Activated CD4-positive, alpha-beta T cell treated with anti-CD3 and anti-CD28 coated beads, Interleukin-2, amount 50 U/mL, for 24 hours (primary cell): ENCODE measurements at regions not wholly inside any gene's neighbourhood (a gene's known extent, or its start where the extent isn't known, plus 50 kb on each side); places are given as distances from the start of the nearest gene placed in this dataset.
"Not testable (repeated sequence)": the region's sequence is repeated elsewhere in the genome, so short reads cannot be mapped to it uniquely, and the experiment has no call there.

Experiments used
- DNase-seq, 2 donors: peaks; one replicate each; pipeline ENCODE4 v3.0.0-alpha.2; 2020; ENCODE audit warnings: low read depth in 1 of 2, low spot score in 1 of 2

DNA sequence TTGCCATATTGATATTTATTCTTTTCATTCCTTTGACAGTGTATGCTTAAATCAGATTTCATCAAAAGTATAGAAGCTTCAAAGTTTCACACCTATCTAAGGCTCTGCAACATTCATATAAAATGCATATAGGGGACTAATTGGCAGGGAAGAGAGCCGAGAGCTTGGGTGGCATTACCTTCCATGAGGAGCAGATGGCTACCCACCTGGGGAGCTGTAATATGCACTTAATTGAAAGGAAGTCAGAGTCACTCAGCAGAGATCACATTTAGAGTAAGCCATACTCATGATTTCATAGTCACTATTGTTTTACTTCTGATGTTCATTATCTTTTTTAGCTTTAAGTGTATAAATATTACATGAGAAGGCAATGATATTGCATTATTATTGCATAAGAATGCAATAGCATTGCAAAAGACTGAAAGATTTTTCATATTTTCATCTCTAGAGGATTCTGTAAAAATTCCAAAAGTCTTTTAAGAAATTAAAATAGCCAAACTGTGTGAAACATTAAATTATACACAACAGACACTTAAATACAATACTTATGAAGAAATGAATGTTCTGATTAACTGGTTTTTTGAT lies 1305.2 kb downstream of the EPHA7 start:
- no peak for DNase-seq

DNA sequence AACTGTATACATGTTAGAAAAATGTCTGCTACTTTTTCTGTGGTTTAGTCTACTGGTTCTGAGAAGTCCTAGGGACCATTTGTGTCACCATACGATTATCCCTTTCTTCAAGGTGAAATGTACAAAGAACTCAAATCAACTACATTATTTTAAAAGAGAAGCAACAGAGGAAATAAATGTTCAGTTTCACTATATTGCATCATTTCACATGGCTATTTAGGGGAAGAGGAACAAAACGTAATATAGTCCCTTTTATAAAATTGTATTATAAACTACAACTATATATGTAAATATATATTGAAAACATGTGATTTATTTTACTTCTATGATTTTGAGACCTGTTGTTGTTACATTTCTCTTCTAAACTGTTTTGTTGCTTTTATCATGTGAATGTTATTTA lies 1308.0 kb downstream of the EPHA7 start:
- DNase-seq: no peak

DNA sequence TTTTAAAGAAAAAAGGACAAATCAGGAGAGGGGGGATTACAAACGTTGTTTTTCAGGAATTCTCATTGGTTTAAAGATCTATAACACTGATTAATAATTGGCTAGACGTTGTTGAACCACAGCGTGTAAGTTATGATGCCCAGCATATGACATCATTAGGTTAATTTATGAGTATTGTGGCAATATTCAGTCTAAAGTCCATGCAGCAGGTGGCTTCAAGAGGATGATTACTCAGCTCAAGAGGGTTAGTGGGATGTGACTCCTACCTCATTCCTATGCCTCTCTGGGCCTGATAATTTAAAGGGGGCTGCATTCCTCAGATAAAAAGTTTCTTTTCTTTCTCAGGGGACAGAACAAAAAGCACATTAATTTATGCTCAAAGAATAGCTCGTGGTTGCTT lies 1309.0 kb downstream of the EPHA7 start:
- DNase-seq: no peak

DNA sequence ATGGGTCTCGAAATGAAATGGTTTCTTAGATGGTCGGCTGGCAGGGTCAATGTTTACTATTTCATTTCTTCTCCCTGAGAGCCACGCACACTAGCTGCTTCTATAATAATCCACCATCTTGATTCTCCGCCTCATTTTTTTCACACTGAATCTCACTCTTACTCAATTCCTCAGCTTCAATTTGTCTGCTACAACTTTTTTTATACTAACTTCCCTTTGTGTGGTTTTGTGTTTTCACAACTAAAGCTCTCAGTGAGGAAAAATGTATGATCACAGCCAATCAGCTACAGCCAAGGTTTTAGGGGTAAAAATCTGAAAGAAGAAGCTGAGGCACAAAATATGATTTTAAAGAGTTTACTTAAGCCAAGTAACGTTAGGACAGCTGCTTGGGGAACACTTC lies 1309.4 kb downstream of the EPHA7 start:
- no peak for DNase-seq

DNA sequence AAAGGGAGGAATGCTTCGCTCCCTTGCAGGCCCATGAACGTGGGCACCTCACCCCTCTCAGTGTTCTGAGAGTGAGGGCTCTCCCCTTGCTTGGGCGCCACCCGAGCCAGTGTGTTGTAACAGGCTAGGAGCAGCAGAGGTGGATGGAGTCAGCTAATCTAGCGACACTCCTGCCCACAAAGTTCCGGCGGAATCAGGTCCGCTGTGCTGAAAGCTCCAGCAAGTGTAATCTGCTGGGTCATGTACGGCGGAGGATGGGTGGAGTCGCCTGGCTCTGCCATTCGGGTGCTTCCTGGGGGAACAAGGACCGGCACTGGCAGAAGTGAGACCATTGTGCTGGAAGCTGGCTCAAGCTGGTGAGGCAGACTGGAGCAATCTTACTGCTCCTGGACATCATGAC lies 1310.1 kb downstream of the EPHA7 start:
- DNase-seq: no peak

DNA sequence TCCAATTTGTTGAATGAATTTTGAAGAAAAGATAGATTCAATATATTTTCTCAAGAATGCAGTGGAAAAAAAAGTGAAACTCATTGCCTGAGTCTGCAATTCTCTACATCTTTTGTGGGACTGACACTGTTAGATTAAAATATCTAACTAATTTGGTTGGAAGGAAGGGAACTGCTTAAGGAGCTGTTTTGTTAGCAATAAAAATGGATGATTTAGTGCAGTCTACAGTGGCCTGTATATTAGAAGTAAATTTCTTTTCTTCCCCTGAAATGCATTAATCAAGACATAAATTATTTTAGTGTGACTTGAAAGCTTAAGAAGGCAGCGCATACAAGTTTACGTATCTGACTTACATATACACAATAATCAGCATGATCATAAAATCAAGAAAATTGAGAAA lies 1332.6 kb downstream of the EPHA7 start:
- DNase-seq: no peak

DNA sequence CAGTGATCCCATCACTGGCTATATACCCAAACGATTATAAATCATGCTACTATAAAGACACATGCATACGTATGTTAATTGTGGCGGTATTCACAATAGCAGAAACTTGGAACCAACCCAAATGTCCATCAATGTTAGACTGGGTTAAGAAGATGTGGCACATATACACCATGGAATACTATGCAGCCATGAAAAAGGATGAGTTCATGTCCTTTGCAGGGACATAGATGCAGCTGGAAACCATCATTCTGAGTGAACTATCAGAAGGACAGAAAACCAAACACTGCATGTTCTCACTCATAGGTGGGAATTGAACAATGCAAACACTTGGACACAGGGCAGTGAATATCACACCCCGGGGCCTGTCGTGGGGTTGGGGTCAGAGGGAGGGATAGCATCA lies 1335.4 kb downstream of the EPHA7 start:
- not testable (repeated sequence) for DNase-seq

DNA sequence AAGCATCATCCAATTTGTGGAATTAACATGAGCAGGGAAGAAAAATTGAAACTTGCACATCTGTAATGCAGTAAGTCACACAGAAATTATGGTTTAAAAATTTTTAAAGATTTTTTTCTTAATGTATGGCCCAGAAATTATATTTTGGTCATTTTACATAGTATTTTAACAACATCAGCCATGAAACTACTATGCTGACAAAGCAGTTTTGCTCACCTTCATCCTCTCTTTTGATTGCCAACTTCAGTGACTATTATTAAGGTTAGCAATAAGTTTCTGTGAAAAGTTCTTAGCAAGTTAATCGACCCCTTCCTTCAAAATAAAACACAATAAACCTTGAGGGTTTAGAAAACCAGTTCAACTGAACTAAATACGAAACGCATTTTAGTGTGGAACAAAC lies 1347.0 kb downstream of the EPHA7 start:
- no peak for DNase-seq

DNA sequence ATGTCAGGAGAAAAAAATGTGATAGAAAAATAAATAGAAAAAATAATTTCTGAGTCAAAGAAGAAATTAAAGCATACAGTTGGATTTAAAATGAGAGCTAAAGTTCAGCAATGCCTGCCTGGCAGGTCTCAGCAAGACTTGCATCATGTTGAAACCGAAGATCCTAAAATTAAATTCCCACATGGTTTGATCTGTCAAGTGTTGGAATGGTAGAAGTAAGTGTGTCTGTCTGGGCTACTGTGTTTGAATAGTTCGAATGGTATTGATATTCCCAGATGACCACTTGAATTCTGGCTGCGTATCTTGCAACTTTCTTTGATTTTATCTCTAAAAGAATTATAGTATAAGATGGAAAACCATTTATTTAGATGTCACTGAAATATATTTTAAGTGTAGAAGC lies 1349.6 kb downstream of the EPHA7 start:
- DNase-seq: no peak

DNA sequence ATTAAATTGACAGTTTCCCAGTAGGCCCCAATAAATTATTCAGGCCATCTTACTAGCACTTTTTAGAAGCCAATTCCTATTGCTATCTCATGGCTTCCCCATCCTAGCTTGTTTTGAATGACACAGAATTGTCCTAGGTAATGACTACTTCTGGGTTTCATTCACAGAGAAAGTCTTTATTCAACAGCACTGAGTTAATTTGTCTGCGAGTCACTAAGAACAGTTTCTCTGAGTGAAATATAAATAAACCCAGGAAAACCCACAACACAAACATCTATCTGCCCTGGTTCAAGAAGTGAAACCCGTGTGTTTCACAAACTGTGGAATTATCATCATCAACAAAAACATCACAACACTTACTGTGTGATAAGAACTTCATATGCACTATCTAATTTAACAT lies 1366.8 kb downstream of the EPHA7 start:
- DNase-seq: no peak

DNA sequence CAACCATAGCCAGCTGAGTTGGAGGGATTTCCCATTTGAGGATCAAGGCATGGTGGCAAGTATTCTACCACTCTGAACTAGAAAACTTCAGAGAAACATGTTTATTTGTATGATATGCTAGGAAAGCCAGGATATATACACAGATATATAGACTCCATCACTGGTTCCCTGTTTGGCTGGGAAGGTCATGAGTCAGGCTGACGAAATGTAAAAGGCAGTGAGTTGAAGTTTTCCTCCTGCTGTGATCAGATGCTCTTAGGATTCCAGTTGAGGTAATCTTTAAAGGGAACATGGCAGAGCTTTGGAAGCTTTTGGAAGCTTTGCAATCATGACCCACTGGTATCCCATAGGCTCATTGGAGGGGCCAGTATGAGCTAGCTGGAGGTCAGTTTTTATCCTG lies 1369.1 kb downstream of the EPHA7 start:
- no peak for DNase-seq

DNA sequence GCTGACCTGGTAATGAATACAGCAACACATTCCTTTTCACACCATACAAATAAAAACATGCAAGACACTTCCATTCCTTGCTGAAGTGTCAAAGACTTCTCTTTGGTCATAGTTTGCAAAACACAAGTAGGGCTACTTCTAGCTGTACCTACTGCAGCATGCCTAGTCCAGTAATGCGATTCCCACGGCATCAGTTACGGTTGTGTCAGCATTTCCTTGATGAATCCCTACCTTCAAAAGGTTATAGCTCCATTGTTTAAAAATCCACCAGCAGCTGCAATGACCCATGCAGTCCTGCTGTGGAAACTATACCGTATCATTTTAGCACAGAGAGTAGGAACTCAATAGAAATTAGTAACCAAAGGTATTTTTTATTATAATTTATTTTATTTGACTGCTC lies 1371.5 kb downstream of the EPHA7 start:
- DNase-seq: no peak

DNA sequence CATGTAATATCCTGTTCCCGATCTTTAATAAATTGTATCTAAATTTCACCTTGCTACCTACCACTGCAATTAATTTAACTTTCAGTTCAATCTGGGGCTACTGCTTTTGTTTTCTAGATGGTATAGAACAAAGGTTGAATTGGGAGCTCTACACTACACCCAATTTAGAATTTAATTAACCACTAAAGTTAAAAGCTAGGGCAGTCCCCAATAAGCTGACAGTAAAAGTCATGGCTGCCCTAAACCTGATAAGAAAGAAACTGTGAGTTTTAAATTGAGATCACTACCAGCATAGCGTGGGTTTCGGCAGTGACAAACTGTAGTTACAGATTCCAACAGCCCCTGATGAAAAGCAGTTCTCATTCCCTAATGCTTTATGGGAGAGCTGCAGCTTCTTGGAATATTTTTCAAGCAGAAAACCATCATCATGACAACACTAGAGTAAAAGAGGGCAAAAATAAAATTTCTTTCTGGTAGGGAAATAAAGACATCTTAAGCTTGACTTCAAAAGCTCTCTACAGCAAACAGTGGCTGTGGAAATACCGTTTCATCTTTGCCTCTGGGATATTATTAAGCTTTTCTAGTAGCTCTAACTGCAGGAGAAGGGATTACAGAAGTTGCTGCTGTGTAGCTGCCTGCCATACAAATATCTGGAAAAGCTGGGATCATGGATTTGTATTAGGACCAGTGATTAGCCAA lies 1372.1 kb downstream of the EPHA7 start:
- no peak for DNase-seq

DNA sequence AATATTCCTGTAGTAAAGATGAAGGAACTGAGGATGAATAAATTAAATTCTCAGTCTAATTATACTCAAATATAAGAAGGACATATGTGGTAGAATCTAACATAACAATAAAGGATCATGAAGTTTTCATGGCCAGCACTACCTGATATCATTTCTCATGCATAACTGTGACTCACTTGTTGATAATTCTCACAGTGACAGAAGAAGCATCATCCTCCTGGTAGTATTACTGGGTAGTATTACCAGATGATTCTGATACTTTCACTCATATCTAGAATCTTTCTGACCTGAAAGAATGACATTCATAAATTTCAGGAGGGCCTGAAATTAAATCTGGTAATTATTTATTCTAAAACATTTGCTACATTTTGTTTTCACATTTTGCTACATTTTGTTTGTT lies 1375.0 kb downstream of the EPHA7 start:
- DNase-seq: no peak

DNA sequence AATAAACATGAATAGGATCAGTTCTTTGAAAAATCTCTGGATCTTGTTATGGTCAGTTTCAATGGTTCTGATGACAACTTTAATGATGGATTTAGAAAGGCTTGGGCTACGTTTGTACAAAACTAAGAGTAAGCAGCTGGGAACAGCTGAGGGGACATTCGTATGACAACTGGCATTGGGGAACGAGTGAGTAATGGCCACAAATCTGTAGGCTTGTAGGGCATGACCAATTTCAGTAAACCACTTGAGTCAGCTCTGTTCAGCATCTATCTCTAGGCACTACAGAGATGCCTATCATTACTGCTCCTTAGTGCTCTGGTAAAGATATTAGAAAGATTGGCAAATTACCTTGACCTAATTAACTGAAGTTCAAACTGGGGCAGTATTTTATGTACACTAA lies 1375.6 kb downstream of the EPHA7 start:
- no peak for DNase-seq

DNA sequence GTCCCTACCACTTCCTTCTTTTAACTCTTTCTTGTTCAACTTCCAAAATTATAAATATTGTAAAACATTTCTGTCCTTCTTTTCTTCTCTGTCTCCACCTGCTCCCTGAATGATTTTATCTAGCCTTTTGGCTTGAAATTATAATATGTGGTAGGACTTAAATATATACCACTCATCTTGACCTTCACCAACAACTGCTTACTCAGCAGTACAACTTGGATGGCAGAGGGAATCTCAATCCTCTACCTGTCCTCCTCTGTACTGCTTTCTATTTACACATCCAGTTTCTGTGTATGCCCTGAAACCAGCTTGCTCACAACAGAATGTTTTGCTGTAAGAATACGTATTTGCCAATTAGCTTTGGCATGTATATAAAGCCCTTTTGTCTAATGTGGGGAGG lies 1392.5 kb downstream of the EPHA7 start:
- DNase-seq: no peak

DNA sequence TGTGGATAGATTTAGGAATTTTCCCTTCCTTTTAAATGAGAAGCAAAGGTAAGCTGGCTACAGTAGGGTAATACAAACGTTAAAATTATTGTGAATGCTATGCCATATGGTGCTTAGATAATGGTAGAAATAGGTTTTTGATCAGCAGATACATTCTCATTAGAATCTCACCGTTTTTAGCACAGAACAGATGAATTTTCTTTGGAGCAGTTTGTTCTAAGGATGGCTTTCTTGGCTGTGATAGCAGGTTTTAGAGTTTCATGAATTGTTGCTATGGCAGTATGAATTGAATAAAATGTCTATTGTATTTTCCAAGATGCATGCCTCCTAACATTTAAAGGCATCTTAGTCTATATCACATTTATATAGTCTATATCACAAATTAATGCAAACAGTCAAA lies 1394.5 kb downstream of the EPHA7 start:
- no peak for DNase-seq

DNA sequence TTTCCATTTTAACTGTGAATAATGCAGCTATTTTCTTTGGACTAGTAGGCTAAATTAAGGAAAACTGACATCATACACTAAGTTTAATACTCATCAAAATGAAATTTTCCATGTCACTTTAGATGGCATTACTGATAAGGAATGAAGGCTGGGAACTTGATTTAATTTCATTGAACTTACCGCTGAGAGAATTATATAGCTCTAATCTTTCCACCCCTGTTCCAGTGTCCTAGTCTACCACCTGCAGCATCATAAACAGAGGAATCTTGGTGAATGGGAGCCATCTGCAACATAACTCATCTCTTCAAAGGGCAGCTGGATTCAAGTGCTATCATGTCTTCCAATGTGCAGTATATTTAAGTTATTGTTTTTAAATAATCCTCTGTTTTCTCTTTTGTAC lies 1395.2 kb downstream of the EPHA7 start:
- DNase-seq: no peak

DNA sequence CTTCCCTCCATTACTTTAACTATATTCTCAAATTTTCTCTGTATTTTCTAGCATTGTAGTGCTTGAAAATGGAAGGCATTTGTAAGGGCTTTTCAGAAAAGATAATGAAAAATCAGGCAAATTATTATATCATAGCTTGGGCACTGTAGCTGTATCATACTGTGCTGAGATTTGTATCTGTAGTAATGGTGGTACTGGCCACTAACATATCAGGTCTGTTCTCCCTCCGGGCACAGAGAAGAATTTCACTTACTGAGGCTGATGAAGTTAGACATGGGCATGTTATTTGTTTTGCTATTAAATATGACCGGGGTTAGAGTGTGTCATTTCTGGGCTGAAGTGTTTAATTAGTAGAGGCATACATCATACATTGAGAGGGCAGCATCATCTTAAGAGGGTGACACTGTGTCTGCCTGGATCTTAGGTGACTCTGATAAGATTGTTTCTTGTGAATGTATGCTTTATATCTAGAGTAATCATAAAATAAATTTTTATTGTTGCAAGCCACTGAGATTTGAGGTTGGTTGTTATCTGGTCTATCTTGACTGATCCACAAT lies 1395.9 kb downstream of the EPHA7 start:
- no peak for DNase-seq

DNA sequence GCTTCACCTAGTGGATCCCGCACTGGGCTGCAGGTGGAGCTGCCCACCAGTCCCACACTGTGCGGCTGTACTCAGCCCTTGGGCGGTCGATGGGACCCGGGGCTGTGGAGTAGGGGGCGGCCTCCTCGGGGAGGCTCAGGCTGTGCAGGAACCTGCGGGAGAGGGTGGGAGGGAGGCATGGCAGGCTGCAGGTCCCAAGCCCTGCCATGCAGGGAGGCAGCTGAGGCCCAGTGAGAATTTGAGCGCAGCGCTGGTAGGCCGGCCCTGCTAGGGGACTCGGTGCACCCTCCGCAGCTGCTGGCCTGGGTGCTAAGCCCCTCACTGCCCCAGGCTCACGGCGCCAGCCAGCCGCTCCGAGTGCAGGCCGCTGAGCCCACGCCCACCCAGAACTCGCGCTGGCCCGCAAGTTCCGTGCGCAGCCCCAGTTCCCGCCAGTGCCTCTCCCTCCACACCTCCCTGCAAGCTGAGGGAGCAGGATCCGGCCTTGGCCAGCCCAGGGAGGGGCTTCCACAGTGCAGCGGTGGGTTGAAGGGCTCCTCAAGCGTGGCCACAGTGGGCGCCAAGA lies 1407.6 kb downstream of the EPHA7 start:
- no peak for DNase-seq

DNA sequence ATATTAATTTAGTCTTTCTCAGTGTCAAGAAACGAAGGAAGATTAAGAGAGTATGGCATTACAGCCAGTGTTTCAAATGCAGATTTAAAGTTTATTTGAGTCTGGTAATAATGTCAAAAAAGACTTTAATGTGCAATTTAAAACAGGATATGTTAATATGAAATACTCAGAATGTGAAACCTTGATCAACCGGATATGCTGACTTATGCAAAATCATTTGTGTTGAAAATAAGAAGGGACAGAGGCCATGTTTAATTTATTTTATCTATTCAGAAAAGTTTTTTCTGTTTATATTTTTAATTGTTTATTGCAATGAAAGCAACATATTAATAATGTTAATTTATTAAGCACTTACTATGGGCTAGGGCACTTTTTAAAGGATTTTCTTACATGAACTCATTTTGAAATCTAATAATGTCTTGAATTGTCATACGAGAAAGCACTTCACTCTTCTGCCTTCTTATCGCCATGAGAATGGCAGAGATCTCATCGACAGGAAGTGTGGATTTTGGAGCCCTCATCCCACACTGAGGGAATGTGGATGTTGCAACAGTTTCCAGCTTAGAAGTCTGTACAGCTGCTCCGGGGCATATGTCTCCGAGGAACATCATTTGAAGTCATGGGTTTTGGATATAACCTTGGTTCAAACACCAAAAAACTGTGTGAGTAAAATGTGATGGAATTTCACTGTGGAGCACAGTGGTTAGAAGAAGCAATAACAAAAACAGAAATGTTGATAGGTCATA lies 1410.4 kb downstream of the EPHA7 start:
- DNase-seq: no peak

DNA sequence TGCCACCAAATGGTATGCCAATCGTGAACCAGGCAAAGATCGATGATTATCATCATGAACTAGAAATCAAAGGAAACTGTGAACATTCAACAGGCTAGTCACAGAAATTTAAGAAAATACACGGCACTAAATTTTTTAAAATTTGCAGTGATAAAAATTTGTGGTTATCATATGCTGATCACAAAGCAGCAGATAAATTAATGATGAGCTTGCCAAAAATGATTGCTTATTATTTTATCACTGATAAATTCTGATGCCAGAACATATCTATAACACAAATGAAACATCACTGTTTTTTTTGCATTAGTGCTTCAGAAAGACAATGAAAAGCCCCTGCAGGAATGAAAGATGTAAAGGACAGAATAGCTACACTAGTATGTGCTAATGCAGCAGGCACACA lies 1413.2 kb upstream of the MAP3K7 start:
- no peak for DNase-seq
